G401 (cell line): ENCODE measurements at regions not wholly inside any gene's neighbourhood (a gene's known extent, or its start where the extent isn't known, plus 50 kb on each side); places are given as distances from the start of the nearest gene placed in this dataset.
A peak's percentile ranks its signal among the peaks of the same experiment; 100 is the strongest.
"Not testable (repeated sequence)": the region's sequence is repeated elsewhere in the genome, so short reads cannot be mapped to it uniquely, and the experiment has no call there.

Experiments used
- DNase-seq: peaks from one replicate; pipeline ENCODE4 v3.0.0-alpha.2; 2015; ENCODE audit warnings: low spot score
- in situ Hi-C: cut with HindIII; loops from 2 replicates; pipeline ENCODE4 v1.10.0; 2016; ENCODE audit warnings: low sequenced_read_pairs, mixed read lengths

- DNase-seq, result no peak
- in situ Hi-C loops, result no loop called here
Measured at GRCh38 chrX:104400387-104400786, 145.7 kb upstream of the ESX1 start.

GRCh38 chrX:104392350-104392749 lies 137.6 kb upstream of the ESX1 start:
- no peak for DNase-seq
- in situ Hi-C loops, result no loop called here

- no peak for DNase-seq
- in situ Hi-C loops, result no loop called here
Measured at GRCh38 chrX:104391906-104392305, 137.2 kb upstream of the ESX1 start.

GRCh38 chrX:104376937-104377336 lies 122.2 kb upstream of the ESX1 start:
- in situ Hi-C loops, result no loop called here
- DNase-seq, result no peak

GRCh38 chrX:104372547-104372946 lies 117.8 kb upstream of the ESX1 start:
- in situ Hi-C loops, result no loop called here
- DNase-seq, result no peak

- DNase-seq, result peak; percentile 25
- in situ Hi-C loops, result no loop called here
Measured at GRCh38 chrX:104370089-104370488, 115.4 kb upstream of the ESX1 start.

GRCh38 chrX:104360774-104361173 lies 106.0 kb upstream of the ESX1 start:
- in situ Hi-C loops, DNase-seq: not testable (repeated sequence)

GRCh38 chrX:104359124-104359523 lies 104.4 kb upstream of the ESX1 start:
- no peak for DNase-seq
- in situ Hi-C loops, result no loop called here

- no peak for DNase-seq
- in situ Hi-C loops, result no loop called here
Measured at GRCh38 chrX:104351173-104351769, 96.5 kb upstream of the ESX1 start.

GRCh38 chrX:104347860-104348259 lies 93.1 kb upstream of the ESX1 start:
- in situ Hi-C loops, result no loop called here
- DNase-seq, result no peak

- in situ Hi-C loops, result no loop called here
Measured at GRCh38 chrX:104343428-104344129, 88.8 kb upstream of the ESX1 start.

GRCh38 chrX:104342065-104342464 lies 87.3 kb upstream of the ESX1 start:
- in situ Hi-C loops, result no loop called here
- DNase-seq, result no peak

More at GRCh38 chrX:104343428-104344129, 88.8 kb upstream of the ESX1 start:
- DNase-seq, result peak; percentile 4

- no peak for DNase-seq
- in situ Hi-C loops, result no loop called here
Measured at GRCh38 chrX:104335756-104336155, 81.0 kb upstream of the ESX1 start.

GRCh38 chrX:104334971-104335370 lies 80.2 kb upstream of the ESX1 start:
- in situ Hi-C loops, result no loop called here
- DNase-seq, result no peak

- in situ Hi-C loops, result no loop called here
- no peak for DNase-seq
Measured at GRCh38 chrX:104330966-104331365, 76.2 kb upstream of the ESX1 start.

GRCh38 chrX:104329731-104330130 lies 75.0 kb upstream of the ESX1 start:
- in situ Hi-C loops, result no loop called here
- no peak for DNase-seq

- no peak for DNase-seq
- in situ Hi-C loops, result no loop called here
Measured at GRCh38 chrX:104325213-104325585, 70.5 kb upstream of the ESX1 start.

GRCh38 chrX:104324461-104325212 lies 69.9 kb upstream of the ESX1 start:
- in situ Hi-C loops, result no loop called here
- DNase-seq, result no peak

GRCh38 chrX:104319346-104319745 lies 64.6 kb upstream of the ESX1 start:
- no peak for DNase-seq
- in situ Hi-C loops, result no loop called here

- DNase-seq, result no peak
- in situ Hi-C loops, result no loop called here
Measured at GRCh38 chrX:104318330-104319009, 63.7 kb upstream of the ESX1 start.
